Mesendoderm (in vitro differentiated cells): ENCODE measurements at regions not wholly inside any gene's neighbourhood (a gene's known extent, or its start where the extent isn't known, plus 50 kb on each side); places are given as distances from the start of the nearest gene placed in this dataset.

ENCODE experiments used
- DNase-seq: peaks from one replicate; pipeline ENCODE4 v3.0.0; 2013
- H2AK5ac ChIP-seq: 2 replicates; pipeline ENCODE4 v1.6.1; 2013; ENCODE audit warnings: low read length, inconsistent platforms
- H2BK120ac ChIP-seq: 2 replicates; pipeline ENCODE4 v1.6.1; 2013; ENCODE audit warnings: low read depth, mild to moderate bottlenecking, low read length, moderate library complexity, mixed read lengths
- H2BK15ac ChIP-seq: replicated peaks from 2 replicates; pipeline ENCODE4 v1.6.1; 2013; ENCODE audit warnings: low read depth, mild to moderate bottlenecking, moderate library complexity
- H2BK5ac ChIP-seq: 2 replicates; pipeline ENCODE4 v1.6.1; 2013; ENCODE audit warnings: low read length, inconsistent platforms
- H3K18ac ChIP-seq: 2 replicates; pipeline ENCODE4 v1.6.1; 2013; ENCODE audit warnings: mild to moderate bottlenecking, low read length, mixed read lengths
- H3K23ac ChIP-seq: one replicate; pipeline ENCODE4 v1.6.1; 2013; ENCODE audit warnings: low read length
- H3K27ac ChIP-seq: 2 replicates; pipeline ENCODE4 v1.5.1; 2013; ENCODE audit warnings: low read depth, mild to moderate bottlenecking, inconsistent platforms, low read length, moderate library complexity
- H3K27me3 ChIP-seq: 2 replicates; pipeline ENCODE4 v1.6.1; 2013; ENCODE audit warnings: low read length, control low read depth, mild to moderate bottlenecking, inconsistent platforms; ENCODE audit not compliant: insufficient read depth, poor library complexity
- H3K36me3 ChIP-seq: 2 replicates; pipeline ENCODE4 v1.6.1; 2013; ENCODE audit warnings: low read length, inconsistent platforms; ENCODE audit not compliant: control insufficient read depth, insufficient read depth
- H3K4ac ChIP-seq: one replicate; pipeline ENCODE4 v1.6.1; 2013; ENCODE audit warnings: low read depth, mild to moderate bottlenecking, low read length, moderate library complexity
- H3K4me1 ChIP-seq: 2 replicates; pipeline ENCODE4 v1.6.1; 2013; ENCODE audit warnings: low read depth, low read length, inconsistent platforms; ENCODE audit not compliant: control insufficient read depth
- H3K4me2 ChIP-seq: 2 replicates; pipeline ENCODE4 v1.6.1; 2013; ENCODE audit warnings: low read length
- H3K4me3 ChIP-seq: 2 replicates; pipeline ENCODE4 v1.5.1; 2013; ENCODE audit warnings: mild to moderate bottlenecking, low read length
- H3K56ac ChIP-seq: one replicate; pipeline ENCODE4 v1.6.1; 2013; ENCODE audit warnings: low read length
- H3K79me1 ChIP-seq: 2 replicates; pipeline ENCODE4 v1.6.1; 2013; ENCODE audit warnings: low read length, inconsistent platforms
- H3K79me2 ChIP-seq: 2 replicates; pipeline ENCODE4 v1.6.1; 2013; ENCODE audit warnings: mild to moderate bottlenecking, low read length; ENCODE audit not compliant: control insufficient read depth, insufficient read depth
- H3K9ac ChIP-seq: 2 replicates; pipeline ENCODE4 v1.6.1; 2013; ENCODE audit warnings: low read length, inconsistent platforms
- H4K5ac ChIP-seq: one replicate; pipeline ENCODE4 v1.6.1; 2013; ENCODE audit warnings: low read length
- H4K8ac ChIP-seq: one replicate; pipeline ENCODE4 v1.6.1; 2013; ENCODE audit warnings: low read depth, mild to moderate bottlenecking, control low read depth, low read length, moderate library complexity
- WGBS: extraction: QIAGEN DNeasy Blood & Tissue Kit; methylation state at CpG from one replicate; pipeline ENCODE4 v1.1.7; 2013; ENCODE audit warnings: low lambda C conversion rate, missing lambda C conversion rate; ENCODE audit not compliant: insufficient coverage; ENCODE audit errors: extremely low coverage; 5-methylcytosine and 5-hydroxymethylcytosine counted together

- Histone ChIP-seq H4K8ac (no peak overlapping the region), H3K4ac (no peak overlapping the region), H2BK120ac (no peak overlapping the region), H3K4me3 (no peak overlapping the region), H3K4me1 (peaks cover 2% of the 10 kb centered on the region), H3K18ac (no peak overlapping the region), H2BK5ac (no peak overlapping the region), H4K5ac (no peak overlapping the region), H3K79me1 (no peaks in the 10 kb centered on the region), H3K79me2 (no peaks in the 10 kb centered on the region), H3K4me2 (no peak overlapping the region), H3K23ac (no peak overlapping the region), H3K27me3 (no peaks in the 10 kb centered on the region), H3K9ac (no peak overlapping the region), H3K36me3 (no peaks in the 10 kb centered on the region), H3K27ac (no peak overlapping the region), H3K56ac (no peak overlapping the region), H2BK15ac (no peak overlapping the region), H2AK5ac (no peak overlapping the region)
- DNase-seq: no peak
- WGBS: no CpG with 5 or more reads among the region's 10 CpGs
These were observed 85.5 kb upstream of the MKLN1 start for GRCh38 chr7:131242123-131242650.

GRCh38 chr7:131244259-131244852, 83.3 kb upstream of the MKLN1 start:
- Histone ChIP-seq H3K27ac (no peak overlapping the region), H3K27me3 (no peaks in the 10 kb centered on the region), H4K5ac (no peak overlapping the region), H3K79me1 (no peaks in the 10 kb centered on the region), H3K56ac (no peak overlapping the region), H4K8ac (no peak overlapping the region), H3K4me1 (peaks cover 2% of the 10 kb centered on the region), H2BK15ac (no peak overlapping the region), H3K79me2 (no peaks in the 10 kb centered on the region), H3K18ac (no peak overlapping the region), H3K9ac (no peak overlapping the region), H3K36me3 (no peaks in the 10 kb centered on the region), H2BK120ac (no peak overlapping the region), H3K4me3 (no peak overlapping the region), H2BK5ac (no peak overlapping the region), H2AK5ac (no peak overlapping the region), H3K4ac (no peak overlapping the region), H3K4me2 (no peak overlapping the region), H3K23ac (no peak overlapping the region)
- DNase-seq: peak; percentile 93
- no CpG with 5 or more reads among the region's 13 CpGs for WGBS

GRCh38 chr7:131249003-131249402, 78.7 kb upstream of the MKLN1 start:
- H4K8ac ChIP-seq: no peak overlapping the region
- H3K27ac ChIP-seq: no peak overlapping the region
- WGBS: no CpG with 5 or more reads among the region's 1 CpG

GRCh38 chr7:131249483-131249882, 78.2 kb upstream of the MKLN1 start:
- H3K9ac ChIP-seq: no peak overlapping the region
- no peak overlapping the region for H3K27ac ChIP-seq
- no peak overlapping the region for H2BK120ac ChIP-seq
- no peak overlapping the region for H2BK15ac ChIP-seq
- H3K56ac ChIP-seq: no peak overlapping the region
- DNase-seq: peak; percentile 5
- no peak overlapping the region for H4K8ac ChIP-seq
- H2BK5ac ChIP-seq: no peak overlapping the region
- no peaks in the 10 kb centered on the region for H3K27me3 ChIP-seq
- H3K4me2 ChIP-seq: no peak overlapping the region
- no peak overlapping the region for H3K4me3 ChIP-seq
- H3K36me3 ChIP-seq: no peaks in the 10 kb centered on the region
- no peak overlapping the region for H3K4ac ChIP-seq
- no peak overlapping the region for H3K18ac ChIP-seq
- H3K79me2 ChIP-seq: no peaks in the 10 kb centered on the region
- peaks cover under 1% of the 10 kb centered on the region for H3K4me1 ChIP-seq
- H4K5ac ChIP-seq: no peak overlapping the region
- H3K79me1 ChIP-seq: no peaks in the 10 kb centered on the region
- WGBS: no CpG with 5 or more reads among the region's 3 CpGs
- no peak overlapping the region for H2AK5ac ChIP-seq
- H3K23ac ChIP-seq: no peak overlapping the region

More at GRCh38 chr7:131249003-131249402, 78.7 kb upstream of the MKLN1 start:
- H3K4me2 ChIP-seq: no peak overlapping the region
- no peak overlapping the region for H4K5ac ChIP-seq
- H3K4me1 ChIP-seq: peaks cover 2% of the 10 kb centered on the region
- H3K79me2 ChIP-seq: no peaks in the 10 kb centered on the region
- no peak overlapping the region for H2BK5ac ChIP-seq
- no peak overlapping the region for H2AK5ac ChIP-seq
- no peak overlapping the region for H2BK120ac ChIP-seq
- no peaks in the 10 kb centered on the region for H3K79me1 ChIP-seq
- no peak overlapping the region for H3K56ac ChIP-seq
- H2BK15ac ChIP-seq: no peak overlapping the region
- no peaks in the 10 kb centered on the region for H3K36me3 ChIP-seq
- H3K27me3 ChIP-seq: no peaks in the 10 kb centered on the region
- H3K23ac ChIP-seq: no peak overlapping the region
- peak; percentile 94 for DNase-seq
- H3K4ac ChIP-seq: no peak overlapping the region
- H3K9ac ChIP-seq: no peak overlapping the region
- H3K18ac ChIP-seq: no peak overlapping the region
- H3K4me3 ChIP-seq: no peak overlapping the region

- Histone ChIP-seq H2BK120ac (no peak overlapping the region), H3K36me3 (no peaks in the 10 kb centered on the region), H3K27me3 (no peaks in the 10 kb centered on the region), H3K4me1 (no peaks in the 10 kb centered on the region), H3K18ac (no peak overlapping the region), H3K4me2 (no peak overlapping the region), H2BK5ac (no peak overlapping the region), H3K79me1 (no peaks in the 10 kb centered on the region), H2AK5ac (no peak overlapping the region), H3K23ac (no peak overlapping the region), H2BK15ac (no peak overlapping the region), H3K27ac (no peak overlapping the region), H4K8ac (no peak overlapping the region), H3K9ac (no peak overlapping the region), H3K79me2 (no peaks in the 10 kb centered on the region), H3K4ac (no peak overlapping the region), H3K4me3 (no peak overlapping the region), H4K5ac (no peak overlapping the region), H3K56ac (no peak overlapping the region)
- peak; percentile 75 for DNase-seq
- no CpG with 5 or more reads among the region's 4 CpGs for WGBS
These were observed 77.3 kb upstream of the MKLN1 start for GRCh38 chr7:131250331-131250730.

- H3K23ac ChIP-seq: no peak overlapping the region
- no peak overlapping the region for H3K18ac ChIP-seq
- no peak overlapping the region for H3K27ac ChIP-seq
- no peaks in the 10 kb centered on the region for H3K4me1 ChIP-seq
- H2BK5ac ChIP-seq: no peak overlapping the region
- H2AK5ac ChIP-seq: no peak overlapping the region
- no peaks in the 10 kb centered on the region for H3K27me3 ChIP-seq
- no peak overlapping the region for H3K56ac ChIP-seq
- WGBS: no CpG with 5 or more reads among the region's 2 CpGs
- H3K9ac ChIP-seq: no peak overlapping the region
- no peak overlapping the region for H2BK120ac ChIP-seq
- no peak for DNase-seq
- no peak overlapping the region for H4K5ac ChIP-seq
- H3K36me3 ChIP-seq: no peaks in the 10 kb centered on the region
- no peak overlapping the region for H3K4me2 ChIP-seq
- no peaks in the 10 kb centered on the region for H3K79me1 ChIP-seq
- H3K4ac ChIP-seq: no peak overlapping the region
- no peak overlapping the region for H3K4me3 ChIP-seq
- no peaks in the 10 kb centered on the region for H3K79me2 ChIP-seq
- no peak overlapping the region for H2BK15ac ChIP-seq
- H4K8ac ChIP-seq: no peak overlapping the region
These were observed 76.3 kb upstream of the MKLN1 start for GRCh38 chr7:131251371-131251770.
